ENCODE measurements at regions not wholly inside any gene's neighbourhood (a gene's known extent, or its start where the extent isn't known, plus 50 kb on each side); places are given as distances from the start of the nearest gene placed in this dataset.

GRCh38 chr3:164524201-164524600 lies 554.1 kb downstream of the SI start:
- TF ChIP-seq POLR2A (IDR thresholded peaks at IDR 0.05) (no peak), CTCF (IDR thresholded peaks at IDR 0.05) (no peak)
